ENCODE measurements at regions not wholly inside any gene's neighbourhood (a gene's known extent, or its start where the extent isn't known, plus 50 kb on each side); places are given as distances from the start of the nearest gene placed in this dataset.

DNA sequence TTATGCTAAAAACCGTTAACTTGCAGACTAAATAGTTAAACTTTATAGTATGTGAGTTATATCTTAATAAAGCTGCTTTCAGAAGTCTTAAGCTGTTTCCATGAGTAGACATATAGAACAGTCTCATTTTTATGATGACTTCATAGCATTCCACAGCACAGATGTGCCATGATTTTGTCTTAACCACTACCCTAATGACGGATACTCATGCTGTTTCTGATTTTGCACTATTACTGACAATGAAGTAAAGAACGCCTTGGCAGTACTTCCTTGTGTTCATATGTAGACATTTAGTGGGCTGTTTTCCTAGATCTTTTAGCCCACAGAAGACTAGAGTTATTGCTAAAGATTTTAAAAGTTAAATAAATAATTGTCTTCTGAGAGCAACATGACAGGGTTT, 175.6 kb upstream of the RAB6C start:
- peaks cover 2% of the 10 kb centered on the region for H3K27me3 ChIP-seq (ENCODE audit: insufficient read depth, poor library complexity, severe bottlenecking)
- no peak overlapping the region for H3K27ac ChIP-seq (replicated peaks)
- no peak overlapping the region for H3K4me3 ChIP-seq (replicated peaks; ENCODE audit: insufficient read depth, low read length)
- TF ChIP-seq, protein P1, sequence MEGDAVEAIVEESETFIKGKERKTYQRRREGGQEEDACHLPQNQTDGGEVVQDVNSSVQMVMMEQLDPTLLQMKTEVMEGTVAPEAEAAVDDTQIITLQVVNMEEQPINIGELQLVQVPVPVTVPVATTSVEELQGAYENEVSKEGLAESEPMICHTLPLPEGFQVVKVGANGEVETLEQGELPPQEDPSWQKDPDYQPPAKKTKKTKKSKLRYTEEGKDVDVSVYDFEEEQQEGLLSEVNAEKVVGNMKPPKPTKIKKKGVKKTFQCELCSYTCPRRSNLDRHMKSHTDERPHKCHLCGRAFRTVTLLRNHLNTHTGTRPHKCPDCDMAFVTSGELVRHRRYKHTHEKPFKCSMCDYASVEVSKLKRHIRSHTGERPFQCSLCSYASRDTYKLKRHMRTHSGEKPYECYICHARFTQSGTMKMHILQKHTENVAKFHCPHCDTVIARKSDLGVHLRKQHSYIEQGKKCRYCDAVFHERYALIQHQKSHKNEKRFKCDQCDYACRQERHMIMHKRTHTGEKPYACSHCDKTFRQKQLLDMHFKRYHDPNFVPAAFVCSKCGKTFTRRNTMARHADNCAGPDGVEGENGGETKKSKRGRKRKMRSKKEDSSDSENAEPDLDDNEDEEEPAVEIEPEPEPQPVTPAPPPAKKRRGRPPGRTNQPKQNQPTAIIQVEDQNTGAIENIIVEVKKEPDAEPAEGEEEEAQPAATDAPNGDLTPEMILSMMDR (IDR thresholded peaks at IDR 0.05; ENCODE audit: insufficient read depth, low read length): no peak
- TF ChIP-seq POLR2AphosphoS5 (IDR thresholded peaks at IDR 0.05; ENCODE audit: low read depth) (no peak), GABPA (IDR thresholded peaks at IDR 0.05; ENCODE audit: low read depth) (no peak), SPI1 (IDR thresholded peaks at IDR 0.05; ENCODE audit: borderline replicate concordance, low read depth) (no peak)
- TF ChIP-seq, protein P2, sequence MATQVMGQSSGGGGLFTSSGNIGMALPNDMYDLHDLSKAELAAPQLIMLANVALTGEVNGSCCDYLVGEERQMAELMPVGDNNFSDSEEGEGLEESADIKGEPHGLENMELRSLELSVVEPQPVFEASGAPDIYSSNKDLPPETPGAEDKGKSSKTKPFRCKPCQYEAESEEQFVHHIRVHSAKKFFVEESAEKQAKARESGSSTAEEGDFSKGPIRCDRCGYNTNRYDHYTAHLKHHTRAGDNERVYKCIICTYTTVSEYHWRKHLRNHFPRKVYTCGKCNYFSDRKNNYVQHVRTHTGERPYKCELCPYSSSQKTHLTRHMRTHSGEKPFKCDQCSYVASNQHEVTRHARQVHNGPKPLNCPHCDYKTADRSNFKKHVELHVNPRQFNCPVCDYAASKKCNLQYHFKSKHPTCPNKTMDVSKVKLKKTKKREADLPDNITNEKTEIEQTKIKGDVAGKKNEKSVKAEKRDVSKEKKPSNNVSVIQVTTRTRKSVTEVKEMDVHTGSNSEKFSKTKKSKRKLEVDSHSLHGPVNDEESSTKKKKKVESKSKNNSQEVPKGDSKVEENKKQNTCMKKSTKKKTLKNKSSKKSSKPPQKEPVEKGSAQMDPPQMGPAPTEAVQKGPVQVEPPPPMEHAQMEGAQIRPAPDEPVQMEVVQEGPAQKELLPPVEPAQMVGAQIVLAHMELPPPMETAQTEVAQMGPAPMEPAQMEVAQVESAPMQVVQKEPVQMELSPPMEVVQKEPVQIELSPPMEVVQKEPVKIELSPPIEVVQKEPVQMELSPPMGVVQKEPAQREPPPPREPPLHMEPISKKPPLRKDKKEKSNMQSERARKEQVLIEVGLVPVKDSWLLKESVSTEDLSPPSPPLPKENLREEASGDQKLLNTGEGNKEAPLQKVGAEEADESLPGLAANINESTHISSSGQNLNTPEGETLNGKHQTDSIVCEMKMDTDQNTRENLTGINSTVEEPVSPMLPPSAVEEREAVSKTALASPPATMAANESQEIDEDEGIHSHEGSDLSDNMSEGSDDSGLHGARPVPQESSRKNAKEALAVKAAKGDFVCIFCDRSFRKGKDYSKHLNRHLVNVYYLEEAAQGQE (IDR thresholded peaks at IDR 0.05; ENCODE audit: insufficient replicate concordance, low read depth): no peak
- no peak for DNase-seq (ENCODE audit: low read depth in 1 of 2, low spot score in 1 of 2)

- Histone ChIP-seq H3K27ac (replicated peaks) (no peak overlapping the region), H3K27me3 (ENCODE audit: insufficient read depth, poor library complexity, severe bottlenecking) (peaks cover 9% of the 10 kb centered on the region), H3K4me3 (replicated peaks; ENCODE audit: insufficient read depth, low read length) (no peak overlapping the region)
- no peak for DNase-seq (ENCODE audit: low read depth in 1 of 2, low spot score in 1 of 2)
- no peak for TF ChIP-seq POLR2AphosphoS5 (IDR thresholded peaks at IDR 0.05; ENCODE audit: low read depth)
- TF ChIP-seq, protein P2 (IDR thresholded peaks at IDR 0.05; ENCODE audit: insufficient replicate concordance, low read depth): no peak
- TF ChIP-seq SPI1 (IDR thresholded peaks at IDR 0.05; ENCODE audit: borderline replicate concordance, low read depth): no peak
- no peak for TF ChIP-seq GABPA (IDR thresholded peaks at IDR 0.05; ENCODE audit: low read depth)
These were observed 173.6 kb upstream of the RAB6C start for GRCh38 chr2:129805899-129806298.

GRCh38 chr2:129806317-129806716, 173.1 kb upstream of the RAB6C start:
- no peak for DNase-seq (ENCODE audit: low read depth in 1 of 2, low spot score in 1 of 2)
- no peak overlapping the region for H3K27ac ChIP-seq (replicated peaks)
- no peak overlapping the region for H3K4me3 ChIP-seq (replicated peaks; ENCODE audit: insufficient read depth, low read length)
- TF ChIP-seq, protein P2 (IDR thresholded peaks at IDR 0.05; ENCODE audit: insufficient replicate concordance, low read depth): no peak
- TF ChIP-seq POLR2AphosphoS5 (IDR thresholded peaks at IDR 0.05; ENCODE audit: low read depth) (no peak), SPI1 (IDR thresholded peaks at IDR 0.05; ENCODE audit: borderline replicate concordance, low read depth) (no peak), GABPA (IDR thresholded peaks at IDR 0.05; ENCODE audit: low read depth) (no peak)
- TF ChIP-seq, protein P1 (IDR thresholded peaks at IDR 0.05; ENCODE audit: insufficient read depth, low read length): no peak
- peaks cover 9% of the 10 kb centered on the region for H3K27me3 ChIP-seq (ENCODE audit: insufficient read depth, poor library complexity, severe bottlenecking)

All from HL-60 (cell line).